HT-29 (cell line): ENCODE measurements at regions not wholly inside any gene's neighbourhood (a gene's known extent, or its start where the extent isn't known, plus 50 kb on each side); places are given as distances from the start of the nearest gene placed in this dataset.

Source experiments
- DNase-seq: peaks from one replicate; pipeline ENCODE4 v3.0.0-alpha.2; 2015; ENCODE audit warnings: low spot score

DNA sequence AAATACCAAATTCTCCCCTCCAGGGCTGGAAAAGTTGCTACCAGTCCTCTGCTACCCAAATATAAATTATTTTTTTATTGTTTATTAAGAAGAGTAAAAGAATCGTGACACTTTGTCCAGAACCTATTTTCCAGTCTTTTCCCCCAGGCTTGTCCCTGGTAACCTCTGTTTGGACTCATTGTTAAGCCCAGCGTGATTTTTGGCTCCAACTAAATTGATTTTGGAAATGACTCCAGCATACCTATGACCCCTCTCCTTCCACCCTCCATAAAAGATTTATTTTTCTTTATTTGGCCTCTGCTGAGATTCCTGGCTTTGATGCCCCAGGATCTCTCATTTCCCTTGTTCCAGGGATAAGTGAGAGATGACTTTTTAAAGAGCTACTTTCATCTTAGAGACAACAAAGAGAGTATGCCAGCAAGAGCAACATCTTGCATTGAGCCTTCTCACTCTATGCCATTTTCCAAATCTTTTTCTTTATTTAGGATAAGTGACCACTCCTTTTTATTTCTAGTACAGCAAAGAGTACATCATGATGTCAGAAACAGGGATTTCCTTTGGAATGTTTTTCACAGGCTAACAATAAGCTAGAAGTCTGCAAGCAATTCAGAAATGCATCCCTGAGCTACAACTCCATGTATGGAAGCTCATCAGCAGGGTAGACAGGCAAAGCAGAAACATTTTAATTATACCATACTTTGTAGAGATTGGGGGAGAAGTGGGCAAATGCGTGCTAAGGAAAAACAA lies 75.8 kb downstream of the DAD1 start:
- no peak for DNase-seq

DNA sequence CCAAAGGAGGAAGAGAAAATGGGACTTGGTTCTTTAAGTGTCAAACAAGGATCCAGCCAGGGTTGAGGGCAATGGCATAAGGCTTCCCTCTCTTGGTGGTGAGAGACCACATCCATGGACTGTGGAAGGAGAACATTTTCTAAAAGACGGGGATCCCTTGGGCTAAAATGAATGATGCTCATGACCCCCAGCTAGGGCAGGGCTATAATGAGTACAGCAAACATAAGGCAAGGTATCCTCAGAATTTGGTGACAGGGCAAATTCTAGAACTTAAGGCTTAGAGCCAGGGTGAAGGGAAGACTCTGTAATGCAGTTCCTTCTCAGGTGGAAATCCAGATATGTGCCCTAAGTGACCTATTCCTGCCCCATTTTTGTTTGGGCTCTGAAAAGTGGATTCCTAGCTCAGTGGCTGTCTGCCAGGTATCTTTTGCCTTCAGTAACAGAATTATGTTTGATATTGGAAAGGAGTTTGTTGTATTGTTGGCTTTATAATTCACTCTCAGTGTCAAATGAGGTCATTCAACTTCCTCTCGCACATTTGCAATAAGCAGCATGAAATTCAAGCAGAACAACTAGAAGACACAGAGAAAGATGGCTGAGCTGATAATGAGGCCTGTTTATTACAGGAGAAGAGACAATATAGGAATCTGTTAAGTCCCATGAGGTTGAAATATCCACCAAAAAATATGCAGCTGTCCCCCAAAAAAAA lies 76.8 kb downstream of the DAD1 start:
- DNase-seq = no peak

DNA sequence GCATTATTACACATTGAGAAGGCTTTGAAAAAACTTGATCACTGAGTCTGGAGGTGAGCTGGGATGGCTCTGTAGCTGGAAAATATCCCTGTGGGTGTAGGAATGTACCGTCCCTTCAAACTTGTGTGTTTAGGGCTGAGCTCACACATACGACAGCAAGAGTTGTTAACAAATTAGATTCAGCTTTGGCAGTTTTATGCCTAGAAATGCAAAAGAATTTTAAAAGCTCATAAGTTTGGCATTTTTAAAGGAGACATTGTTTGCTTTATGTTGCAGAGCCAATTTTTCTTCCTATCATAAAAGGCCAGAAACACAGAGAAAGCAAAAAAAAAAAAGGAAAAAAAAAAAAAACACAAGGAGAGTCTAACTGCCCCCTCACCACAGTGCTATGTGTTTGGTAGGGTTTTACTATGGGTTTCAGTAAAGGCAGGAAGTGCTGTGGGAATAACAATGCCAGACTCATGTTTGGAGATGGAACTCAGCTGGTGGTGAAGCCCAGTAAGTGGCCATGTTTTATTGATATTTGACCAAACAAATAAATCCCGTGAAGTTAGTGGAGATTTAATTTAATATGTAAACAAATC lies 78.4 kb downstream of the DAD1 start:
- no peak for DNase-seq

DNA sequence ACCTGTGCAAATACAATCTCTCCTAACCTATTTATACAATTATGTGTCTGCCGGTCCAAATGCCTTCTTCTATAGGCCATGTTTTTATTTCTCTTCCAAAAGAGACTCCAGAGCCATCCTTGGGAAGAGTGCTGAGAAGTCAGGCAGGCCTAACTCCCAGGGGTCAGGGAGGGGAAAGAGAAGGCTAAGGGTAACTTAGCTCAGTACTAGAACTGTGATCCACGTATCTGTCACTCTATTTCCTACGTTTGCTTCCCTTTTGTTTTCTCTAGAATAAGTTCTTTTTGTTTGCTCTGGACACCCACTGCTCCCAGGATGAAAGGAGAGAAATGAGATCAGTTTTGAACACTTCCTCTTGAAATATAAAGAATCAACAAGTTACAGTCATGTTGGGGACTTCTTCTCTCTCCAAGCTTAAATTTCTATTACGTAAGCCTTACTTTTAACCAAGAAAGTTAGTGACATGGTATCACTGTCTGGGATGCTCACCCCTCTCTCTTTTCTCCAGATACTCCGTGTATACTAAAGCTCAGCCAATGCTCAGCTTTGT lies 79.2 kb downstream of the DAD1 start:
- DNase-seq = no peak

DNA sequence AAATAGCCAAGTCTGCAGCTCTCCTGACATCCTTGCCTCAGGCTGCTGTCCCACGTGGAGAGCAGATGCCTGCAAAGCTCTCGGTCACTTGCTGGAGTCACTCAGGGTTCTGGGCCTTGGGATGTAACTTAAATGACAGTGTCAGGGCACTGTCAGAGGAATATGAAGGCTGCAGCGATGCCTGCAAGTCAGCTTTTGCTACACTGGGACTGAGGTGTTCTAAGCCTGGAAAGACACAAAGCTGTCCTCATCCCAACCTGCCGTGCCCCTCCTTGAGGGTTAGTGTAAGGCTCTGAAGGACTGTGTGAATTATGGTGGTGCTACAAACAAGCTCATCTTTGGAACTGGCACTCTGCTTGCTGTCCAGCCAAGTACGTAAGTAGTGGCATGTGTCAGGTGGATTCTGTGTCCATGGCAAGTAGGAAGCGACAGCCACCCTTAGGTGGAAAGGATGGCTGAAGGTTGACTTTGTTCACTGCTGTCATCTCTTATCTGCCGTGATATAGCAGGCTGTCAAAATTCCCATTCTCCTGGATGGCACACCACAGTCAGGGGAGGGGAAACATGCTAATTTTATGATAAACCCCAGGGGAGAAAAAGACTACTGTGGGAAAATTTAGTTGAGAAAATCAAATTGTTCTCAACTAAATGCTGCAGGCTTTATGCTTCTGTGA lies 79.9 kb downstream of the DAD1 start:
- no peak for DNase-seq

DNA sequence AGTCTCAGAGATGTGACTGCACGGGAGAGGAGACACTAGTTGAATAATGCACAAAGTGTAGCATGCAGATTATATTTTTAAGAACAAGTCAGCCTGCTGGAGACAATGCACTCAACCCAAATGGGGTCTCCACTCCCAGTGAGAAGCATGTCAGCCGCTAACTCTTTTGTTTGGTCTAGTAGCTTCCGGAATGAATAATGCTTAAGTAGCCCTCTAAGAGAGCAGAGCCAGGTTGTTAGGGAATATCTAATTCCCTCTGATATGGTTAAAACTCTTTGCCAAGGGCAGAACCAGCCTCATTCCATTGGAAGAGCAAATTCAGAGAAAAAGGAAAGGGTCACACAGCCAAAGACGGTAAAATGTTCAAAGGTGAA lies 80.4 kb downstream of the DAD1 start:
- DNase-seq = no peak

DNA sequence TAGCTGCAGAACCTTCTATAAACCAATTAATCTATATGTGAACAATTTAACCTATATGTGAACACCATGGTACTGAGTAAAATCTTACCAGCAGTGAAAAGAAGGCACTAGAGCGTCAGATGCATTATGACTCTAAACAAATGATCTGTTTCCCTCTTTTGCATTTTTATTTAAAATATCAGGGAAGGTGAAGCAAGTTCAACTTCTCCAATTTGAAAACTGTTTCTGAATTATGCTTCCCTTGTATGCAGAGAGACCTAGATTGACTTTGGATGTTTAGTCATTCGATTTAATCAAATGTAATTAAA lies 80.9 kb downstream of the DAD1 start:
- DNase-seq = no peak

DNA sequence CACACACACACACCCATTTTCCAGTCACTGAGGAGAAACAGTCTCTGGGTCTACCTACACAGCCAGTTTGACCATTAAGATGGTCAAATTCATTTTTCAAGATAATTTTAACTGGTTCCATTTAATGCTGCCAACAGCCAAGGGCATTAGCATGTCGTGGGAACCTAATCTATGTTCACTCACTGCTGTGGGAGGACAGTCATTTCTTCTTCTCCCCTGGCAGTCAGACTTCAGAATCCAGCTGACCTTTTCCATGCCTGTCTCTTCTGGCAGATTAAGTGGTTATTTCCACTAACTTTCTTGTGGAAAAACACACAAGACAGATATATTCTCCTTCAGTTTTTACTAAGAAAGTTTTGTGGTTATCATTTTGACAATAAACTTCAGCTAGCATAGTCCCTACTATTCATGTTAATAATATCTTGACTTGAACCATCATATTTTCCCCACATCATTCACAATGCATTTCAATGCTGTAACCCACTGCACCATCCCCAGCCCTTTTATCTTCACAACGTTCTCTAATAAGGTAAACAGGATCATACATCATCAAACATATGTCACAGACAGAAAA lies 82.2 kb downstream of the DAD1 start:
- no peak for DNase-seq

DNA sequence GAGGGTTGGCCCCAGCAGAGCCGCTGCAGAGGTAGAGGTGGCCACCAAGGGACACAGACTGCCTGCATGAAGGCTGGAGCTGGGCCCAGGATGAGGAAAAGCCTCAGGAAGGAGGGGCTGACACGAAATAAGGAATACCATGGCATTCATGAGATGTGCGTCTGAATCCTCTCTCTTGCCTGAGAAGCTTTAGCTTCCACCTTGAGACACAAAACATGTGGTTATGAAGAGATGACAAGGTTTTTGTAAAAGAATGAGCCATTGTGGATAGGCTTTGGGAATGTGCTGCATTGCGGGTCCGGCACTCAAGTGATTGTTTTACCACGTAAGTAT lies 82.7 kb downstream of the DAD1 start:
- DNase-seq = no peak

DNA sequence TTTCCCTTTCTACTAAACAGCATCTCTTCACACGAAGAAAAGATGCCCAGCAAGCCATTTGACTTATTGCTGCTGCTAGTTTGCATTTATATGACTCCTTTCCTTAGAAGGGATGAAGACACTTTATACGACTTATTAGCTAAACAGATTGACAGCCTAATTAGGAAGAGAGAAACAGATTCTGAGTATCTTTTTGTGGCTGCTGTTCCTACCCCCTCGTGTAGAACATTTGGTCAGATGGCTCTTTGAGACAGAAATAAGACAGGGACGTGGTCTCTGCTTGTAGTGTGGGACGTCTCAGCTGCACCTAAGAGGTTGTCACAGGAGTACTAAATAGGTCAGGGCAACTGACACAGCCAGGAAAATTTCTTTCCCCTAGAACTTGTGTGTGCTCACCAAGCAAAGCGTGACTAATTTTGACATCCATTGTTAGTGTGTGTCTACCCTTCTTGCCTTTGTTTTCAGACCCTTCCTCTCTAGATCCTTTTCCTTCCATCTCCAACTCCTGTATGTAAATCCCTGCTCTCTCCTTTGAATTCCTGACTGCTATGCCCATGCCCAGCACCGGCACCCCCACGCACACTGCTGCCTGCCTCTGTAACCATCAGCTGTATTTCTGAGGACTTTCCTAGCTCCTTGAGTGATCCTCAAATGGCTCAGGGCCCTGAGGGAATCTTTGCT lies 83.2 kb downstream of the DAD1 start:
- no peak for DNase-seq

DNA sequence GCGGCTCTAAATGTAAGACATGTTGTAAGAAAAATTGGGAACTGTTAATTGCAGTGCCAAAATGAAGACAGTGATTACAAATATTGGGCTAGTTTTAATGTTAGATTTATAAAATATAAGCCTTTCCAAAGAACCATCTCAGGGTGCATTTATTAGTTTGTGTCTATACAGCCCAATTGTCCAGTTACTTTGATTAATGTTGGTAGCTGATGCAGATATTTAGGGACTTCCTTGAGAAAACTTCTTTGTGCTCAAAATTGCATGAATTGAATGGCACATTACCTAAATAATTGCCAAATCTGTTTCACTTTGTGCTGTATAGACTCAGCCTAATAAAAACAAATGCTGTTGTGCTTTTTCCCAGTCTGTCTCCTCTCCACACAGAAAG lies 83.7 kb downstream of the DAD1 start:
- DNase-seq = no peak

DNA sequence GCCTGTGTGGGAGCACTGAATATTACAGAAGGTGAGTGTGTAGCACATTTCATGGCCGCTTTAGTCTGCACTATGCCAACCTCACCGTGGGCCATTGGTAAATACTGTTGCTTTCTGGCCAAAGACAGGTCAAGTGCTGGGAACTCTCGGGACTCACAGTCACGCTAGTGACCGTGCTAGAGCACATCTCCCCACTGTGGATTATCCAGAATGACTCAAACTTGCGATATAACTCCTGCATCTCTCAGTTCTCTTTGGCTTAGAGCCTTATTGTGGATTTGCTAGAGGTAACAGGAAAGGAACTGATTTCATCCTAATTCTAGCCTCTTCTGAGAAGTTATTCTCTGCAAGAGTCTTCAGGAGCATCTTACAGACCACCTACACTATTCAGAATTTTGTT lies 86.5 kb downstream of the DAD1 start:
- no peak for DNase-seq

DNA sequence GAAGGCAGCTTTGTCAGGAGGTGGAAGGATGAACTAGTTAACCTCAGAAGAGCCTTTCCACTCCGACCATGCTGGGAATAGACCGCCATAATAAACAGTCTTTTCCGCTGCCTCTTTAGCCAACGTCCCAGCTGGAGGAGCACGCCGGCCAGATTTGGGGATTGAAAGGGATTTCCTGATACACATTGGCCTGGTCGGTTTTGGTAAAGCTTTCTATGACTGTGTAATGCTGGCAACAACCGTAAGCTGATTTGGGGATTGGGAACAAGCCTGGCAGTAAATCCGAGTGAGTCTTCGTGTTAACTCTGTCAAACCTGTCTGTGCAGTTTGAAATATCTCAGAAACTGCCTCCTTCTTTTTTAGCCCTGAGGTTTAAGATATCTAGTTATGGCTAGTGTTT lies 87.0 kb downstream of the DAD1 start:
- no peak for DNase-seq

DNA sequence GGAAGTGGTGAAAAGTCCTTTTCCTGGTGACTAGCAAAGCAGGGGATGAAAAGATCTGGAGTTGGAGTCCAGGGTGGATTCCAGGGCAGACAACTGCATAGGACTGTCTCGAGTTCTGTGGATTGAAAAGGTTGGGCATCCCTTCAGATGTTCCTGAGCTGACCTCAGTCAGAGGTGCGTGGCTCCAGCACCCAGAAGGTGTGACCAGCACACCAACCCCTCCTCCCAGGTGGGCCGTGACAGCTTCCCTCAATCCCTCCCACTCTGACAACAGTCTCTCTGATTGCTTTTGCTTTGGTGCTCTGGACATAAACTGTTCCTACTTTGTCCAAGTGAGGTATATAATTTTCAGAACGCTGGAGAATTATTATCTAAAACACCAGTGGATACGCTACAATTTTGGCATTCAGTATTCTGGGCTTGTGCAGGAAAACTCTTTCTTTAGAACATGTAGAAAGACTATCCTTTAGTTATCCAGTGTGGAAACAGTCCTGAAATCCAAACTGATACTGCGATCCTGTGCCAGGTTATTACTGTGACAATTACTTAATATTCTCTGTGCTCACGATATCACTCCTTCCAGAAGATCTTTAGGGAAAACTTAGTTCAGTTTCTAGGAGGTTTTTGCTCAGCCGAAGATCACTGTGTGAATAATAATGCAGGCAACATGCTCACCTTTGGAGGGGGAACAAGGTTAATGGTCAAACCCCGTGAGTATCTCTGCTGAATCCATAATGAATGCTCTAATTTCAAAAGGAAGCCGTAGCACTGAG lies 87.9 kb downstream of the DAD1 start:
- no peak for DNase-seq

DNA sequence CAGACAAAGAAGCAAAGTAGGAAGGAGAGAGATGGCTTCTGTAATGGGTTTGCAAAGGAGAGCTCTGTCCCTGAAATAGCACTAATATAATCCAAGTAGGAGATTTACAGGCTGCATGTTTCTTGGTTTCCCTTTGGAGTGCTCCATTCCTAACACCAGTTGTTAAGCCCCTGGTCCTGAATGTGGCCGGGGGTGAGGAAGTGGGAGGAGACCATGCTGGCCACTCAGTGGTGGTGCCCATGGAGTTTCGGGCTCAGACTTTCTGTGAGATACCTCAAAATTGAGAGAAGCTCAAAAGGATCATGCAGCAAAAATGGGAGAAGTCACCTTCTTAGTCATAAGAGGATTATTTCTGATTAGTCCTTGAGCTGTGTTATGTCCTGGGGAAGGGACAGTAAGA lies 88.5 kb downstream of the DAD1 start:
- no peak for DNase-seq

DNA sequence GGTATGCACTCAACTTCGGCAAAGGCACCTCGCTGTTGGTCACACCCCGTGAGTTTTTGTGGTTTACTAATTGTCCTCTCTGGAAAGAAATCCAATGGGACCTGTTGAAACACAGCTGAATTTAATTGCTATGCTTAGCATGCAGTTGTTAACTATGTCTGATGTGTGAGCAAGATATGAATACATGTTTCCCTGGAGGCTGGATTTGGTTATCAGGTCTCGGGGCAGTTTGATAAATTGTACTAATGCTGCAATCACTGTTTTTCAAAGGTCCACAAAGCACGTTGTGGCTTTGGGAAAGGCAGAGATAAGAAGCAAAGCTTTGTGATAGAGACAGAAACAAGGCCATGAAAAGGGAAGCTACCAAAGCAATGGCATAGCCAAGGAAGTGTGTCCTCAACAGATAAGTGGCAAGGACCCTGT lies 91.3 kb downstream of the DAD1 start:
- no peak for DNase-seq

DNA sequence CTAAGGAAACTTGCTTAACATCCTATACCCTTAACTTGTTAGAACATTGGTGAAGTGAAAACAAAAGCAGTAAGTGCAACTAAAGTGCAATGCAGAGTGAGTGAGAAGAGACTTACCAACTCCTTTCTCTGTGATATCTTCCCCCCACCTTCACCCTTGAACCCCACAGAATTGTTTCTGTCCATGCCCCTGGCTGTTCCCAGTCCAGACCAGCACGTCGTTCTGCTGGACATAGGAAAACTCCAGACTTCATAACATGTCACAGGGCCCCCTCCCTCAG lies 91.9 kb downstream of the DAD1 start:
- DNase-seq = no peak

DNA sequence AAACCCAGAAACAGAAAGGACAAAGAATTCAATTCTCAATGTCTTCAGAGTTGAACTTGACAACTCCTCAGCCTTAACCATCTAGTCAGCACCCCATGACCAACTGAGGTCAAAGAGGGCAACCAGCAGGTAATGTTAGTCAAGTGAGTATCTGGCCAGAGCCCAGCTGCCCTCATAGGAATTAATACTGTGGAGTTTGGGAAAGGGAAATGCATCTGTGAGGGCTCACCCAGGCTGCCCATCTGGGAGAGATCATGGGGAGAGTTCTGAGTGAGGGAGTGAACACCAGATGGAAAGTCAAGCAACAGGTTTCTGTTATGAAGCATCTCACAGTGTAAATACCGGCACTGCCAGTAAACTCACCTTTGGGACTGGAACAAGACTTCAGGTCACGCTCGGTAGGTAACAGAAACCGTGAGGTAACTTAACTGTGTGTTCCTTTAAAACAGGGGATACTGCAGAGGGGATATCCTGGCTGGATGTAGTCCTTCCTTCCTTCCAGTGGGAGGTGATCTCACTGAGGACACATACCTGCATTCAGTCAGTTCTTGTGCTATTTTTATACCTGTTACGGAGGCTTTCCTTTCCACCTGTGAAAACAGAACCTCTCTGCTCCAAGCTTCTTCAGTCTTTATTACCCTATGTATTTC lies 94.4 kb downstream of the DAD1 start:
- DNase-seq = no peak

DNA sequence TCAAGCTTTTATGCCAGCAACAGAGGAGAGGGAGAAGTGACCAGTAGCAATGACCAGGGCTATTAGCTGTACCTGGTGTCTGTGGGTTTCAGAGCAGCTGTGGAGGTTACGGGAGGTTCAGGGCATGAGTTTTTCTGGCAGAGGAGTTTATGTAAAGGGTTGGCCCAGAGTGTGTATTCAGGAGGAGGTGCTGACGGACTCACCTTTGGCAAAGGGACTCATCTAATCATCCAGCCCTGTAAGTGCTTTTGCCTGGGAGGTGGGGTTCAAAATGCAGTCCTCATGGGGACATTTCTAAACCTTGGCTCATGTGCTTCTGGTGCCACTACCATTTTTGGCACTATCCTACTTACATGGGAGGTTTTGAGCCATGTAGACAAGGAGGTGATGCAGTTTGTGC lies 95.3 kb downstream of the DAD1 start:
- DNase-seq = no peak

DNA sequence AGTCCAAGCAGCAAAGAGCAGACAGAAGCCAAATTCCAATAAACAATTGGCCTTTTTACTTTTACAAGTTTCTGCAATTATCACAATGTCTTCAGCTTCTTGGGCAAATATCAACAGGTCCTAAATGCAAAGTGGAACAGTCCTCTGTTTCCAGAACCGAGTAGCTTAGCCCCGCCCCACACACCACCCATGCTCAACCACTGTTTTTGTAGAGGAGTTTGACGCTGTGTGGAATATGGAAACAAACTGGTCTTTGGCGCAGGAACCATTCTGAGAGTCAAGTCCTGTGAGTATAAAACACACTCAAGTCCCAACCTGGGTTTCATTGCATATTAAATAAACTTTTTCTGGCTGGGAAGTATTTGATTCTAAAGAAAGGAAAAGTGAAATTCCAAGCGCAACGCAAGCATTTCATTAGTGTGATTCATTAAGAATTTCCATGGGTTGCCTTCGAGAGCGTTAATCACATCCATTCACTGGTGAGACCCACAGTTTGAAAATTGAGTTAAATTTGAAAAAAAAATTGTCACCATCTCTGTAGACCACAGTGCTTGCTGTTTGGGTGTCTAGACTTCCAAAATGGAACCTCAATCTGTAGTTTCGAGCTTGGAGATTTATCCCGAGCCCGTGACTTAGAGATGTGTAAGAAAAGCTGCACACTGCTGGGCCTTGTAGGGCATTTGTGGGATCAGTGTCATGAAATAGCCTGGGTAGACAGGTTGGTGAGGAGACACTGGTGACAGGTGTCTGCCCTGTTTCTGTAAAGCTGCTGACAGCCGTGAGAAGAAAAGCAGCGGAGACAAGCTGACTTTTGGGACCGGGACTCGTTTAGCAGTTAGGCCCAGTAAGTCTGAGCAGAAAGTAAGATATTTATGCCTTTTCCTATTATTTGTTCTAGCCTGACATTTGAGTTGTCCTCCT lies 96.1 kb downstream of the DAD1 start:
- DNase-seq = no peak
